HG03095 (cell line): ENCODE measurements at regions not wholly inside any gene's neighbourhood (a gene's known extent, or its start where the extent isn't known, plus 50 kb on each side); places are given as distances from the start of the nearest gene placed in this dataset.

ENCODE experiments used
- ATAC-seq: cut with Tn5 transposase; IDR thresholded peaks from one replicate; pipeline ENCODE4 v1.9.1; 2021; ENCODE audit warnings: moderate library complexity; ENCODE audit not compliant: unreplicated experiment

- no peak for ATAC-seq
These were observed 160.9 kb upstream of the SYT6 start for GRCh38 chr1:114314576-114314975.

GRCh38 chr1:114314098-114314497, 160.4 kb upstream of the SYT6 start:
- ATAC-seq = no peak

DNA sequence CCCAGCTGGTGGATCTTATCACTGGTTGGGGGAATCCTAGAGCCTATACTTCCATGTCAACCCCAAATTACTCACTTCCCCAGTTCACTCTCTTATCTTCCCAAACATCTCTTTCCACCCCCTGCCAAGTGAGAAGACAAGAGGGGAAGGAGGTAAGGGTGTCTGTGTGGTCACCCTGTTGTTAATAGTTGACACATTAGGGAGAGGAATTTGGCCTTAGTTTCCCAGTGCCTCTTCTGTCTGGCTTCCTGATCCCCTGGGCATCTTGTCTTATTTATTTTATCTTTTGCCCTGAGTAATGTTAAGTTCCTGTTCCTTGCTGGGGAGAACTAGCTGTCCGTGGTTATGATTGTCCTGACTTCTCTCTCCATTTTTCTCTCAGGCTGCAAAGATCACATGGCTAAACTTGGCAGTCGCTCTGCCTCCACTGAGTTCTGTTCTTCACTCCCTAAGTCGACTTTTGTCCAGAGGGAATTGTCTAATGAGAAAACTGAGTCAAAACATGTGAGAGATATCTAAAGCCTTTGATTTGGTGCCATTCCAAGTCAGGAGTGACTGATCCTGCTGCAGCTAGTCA, 157.1 kb upstream of the SYT6 start:
- ATAC-seq = no peak

DNA sequence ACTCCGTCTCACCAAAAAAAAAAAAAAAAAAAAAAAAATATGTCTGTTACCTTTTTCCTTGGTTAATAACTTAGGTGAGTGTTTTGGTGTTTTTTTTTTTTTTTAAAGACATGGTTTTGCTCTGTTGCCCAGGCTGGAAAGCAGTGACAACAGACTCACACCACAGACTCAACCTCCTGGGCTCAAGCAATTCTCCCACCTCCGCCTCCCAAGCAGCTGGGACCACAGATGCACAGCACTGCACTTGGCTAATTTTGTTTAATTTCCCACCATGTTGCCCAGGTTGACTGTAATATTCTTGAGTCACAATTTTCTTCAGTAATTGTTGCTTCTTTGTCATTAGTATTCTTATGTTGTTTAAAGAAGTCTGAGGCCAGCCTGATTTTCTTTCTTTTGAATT, 149.2 kb upstream of the SYT6 start:
- ATAC-seq = no peak

GRCh38 chr1:114299331-114299975, 145.8 kb upstream of the SYT6 start:
- no peak for ATAC-seq

GRCh38 chr1:114298008-114298407, 144.3 kb upstream of the SYT6 start:
- no peak for ATAC-seq

DNA sequence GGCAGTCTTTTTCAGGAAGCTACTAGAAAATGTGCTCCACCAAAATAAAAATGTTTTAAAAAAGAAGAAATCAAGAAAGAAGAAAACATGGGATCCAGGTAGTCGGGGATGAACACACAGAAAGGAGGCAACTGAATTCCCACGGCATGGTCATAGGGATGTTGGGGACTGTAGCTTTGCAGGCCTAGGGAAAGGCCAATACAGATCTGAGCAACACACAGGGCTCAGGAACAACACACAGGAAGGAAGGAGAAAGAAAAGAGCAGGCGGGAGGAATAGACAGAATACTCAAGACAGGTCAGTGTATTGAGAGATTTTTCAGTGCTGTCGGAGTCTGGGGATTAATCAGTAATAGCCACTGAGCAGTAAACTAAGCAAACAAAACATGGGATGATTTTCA, 142.7 kb upstream of the SYT6 start:
- ATAC-seq = no peak

GRCh38 chr1:114295321-114295720, 141.7 kb upstream of the SYT6 start:
- ATAC-seq = no peak

DNA sequence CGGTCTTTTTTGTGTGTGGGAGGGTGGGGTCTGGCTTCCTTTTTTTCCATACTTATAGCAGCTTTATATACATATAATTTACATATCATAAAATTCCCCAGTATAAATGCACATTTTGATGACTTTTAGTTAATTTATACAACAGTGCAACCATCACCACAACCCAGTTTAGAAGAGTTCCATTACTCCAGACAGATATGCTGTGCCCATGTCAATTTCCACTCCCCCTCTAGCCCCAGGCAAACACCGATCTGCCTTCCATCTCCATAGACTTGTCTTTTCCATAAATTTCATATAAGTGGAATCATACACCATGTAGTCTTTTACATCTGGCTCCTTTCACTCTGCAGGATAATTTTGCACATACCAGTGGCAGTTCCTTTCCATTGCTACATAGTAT, 139.2 kb upstream of the SYT6 start:
- no peak for ATAC-seq

- ATAC-seq = no peak
These were observed 138.5 kb upstream of the SYT6 start for GRCh38 chr1:114292194-114292593.

DNA sequence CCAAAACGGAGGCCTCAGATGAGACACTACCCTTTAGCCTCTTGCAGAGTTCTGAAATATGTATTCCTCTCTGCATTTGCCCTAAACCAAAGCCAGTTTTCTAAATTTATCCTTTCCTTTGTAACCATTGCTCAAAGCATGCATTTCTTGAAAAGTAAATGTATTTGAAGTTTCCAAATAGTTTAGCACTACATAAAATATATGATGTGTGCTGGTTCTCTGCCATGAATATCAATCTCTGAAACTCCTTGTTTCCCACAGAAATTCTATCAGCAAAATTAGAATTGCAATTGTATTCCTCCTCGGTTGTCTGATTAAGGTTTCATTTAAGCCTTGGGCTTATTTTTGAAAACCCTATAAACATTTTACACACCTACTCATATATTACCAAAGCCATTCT, 137.1 kb upstream of the SYT6 start:
- no peak for ATAC-seq

- no peak for ATAC-seq
These were observed 136.7 kb upstream of the SYT6 start for GRCh38 chr1:114290341-114290740.

GRCh38 chr1:114289824-114290223, 136.2 kb upstream of the SYT6 start:
- no peak for ATAC-seq

GRCh38 chr1:114289306-114289705, 135.6 kb upstream of the SYT6 start:
- no peak for ATAC-seq

- ATAC-seq = no peak
These were observed 133.3 kb upstream of the SYT6 start for GRCh38 chr1:114286960-114287359.

GRCh38 chr1:114286179-114286578, 132.5 kb upstream of the SYT6 start:
- no peak for ATAC-seq

DNA sequence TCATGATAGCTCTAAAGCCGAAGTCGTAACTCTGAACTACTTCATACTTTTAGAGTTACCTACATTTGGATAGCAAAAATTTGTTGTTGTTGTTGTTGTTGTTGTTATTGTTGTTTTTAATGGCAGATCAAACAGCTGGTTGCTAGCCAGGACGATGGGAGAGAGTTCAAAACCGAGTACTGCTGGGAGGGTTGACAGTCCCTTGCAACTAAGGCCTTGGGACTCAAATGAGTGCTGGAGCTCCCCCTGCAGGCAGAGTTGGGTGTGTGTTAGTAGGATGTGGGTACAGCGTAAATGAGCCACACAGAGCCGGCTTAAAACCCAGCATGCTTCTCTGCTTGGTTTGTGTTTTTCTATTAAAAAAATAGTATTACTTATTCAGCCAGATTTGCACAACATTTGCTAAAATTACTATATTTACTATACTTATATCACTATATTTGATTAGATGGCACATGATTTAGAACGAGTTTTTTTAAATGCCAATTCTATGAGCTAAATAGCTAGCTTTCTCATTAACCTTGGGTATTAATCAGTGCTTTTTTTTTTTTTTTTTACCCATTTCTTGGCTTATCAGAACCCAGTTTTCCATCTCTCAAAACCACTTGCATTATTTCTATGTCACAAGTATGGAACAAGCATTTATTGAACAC, 129.2 kb upstream of the SYT6 start:
- peak; percentile 85 for ATAC-seq

- ATAC-seq = no peak
These were observed 125.2 kb upstream of the SYT6 start for GRCh38 chr1:114278911-114279310.

- no peak for ATAC-seq
These were observed 124.8 kb upstream of the SYT6 start for GRCh38 chr1:114278430-114278829.

GRCh38 chr1:114274621-114275317, 121.1 kb upstream of the SYT6 start:
- no peak for ATAC-seq

- no peak for ATAC-seq
These were observed 118.9 kb upstream of the SYT6 start for GRCh38 chr1:114272593-114272992.

- no peak for ATAC-seq
These were observed 117.0 kb upstream of the SYT6 start for GRCh38 chr1:114270718-114271117.
